ENCODE measurements at regions not wholly inside any gene's neighbourhood (a gene's known extent, or its start where the extent isn't known, plus 50 kb on each side); places are given as distances from the start of the nearest gene placed in this dataset.

- TF ChIP-seq CTCF (conservative IDR thresholded peaks at IDR 0.05; ENCODE audit: low read length): no peak
- no peak for TF ChIP-seq EZH2phosphoT487 (IDR thresholded peaks at IDR 0.05; ENCODE audit: borderline replicate concordance, low read depth, low read length)
Observed at GRCh38 chr1:188096521-188096920, 1267.8 kb downstream of the PLA2G4A start.

Data from OCI-LY7 (cell line).